Left kidney (tissue), 1 donor: ENCODE measurements at regions not wholly inside any gene's neighbourhood (a gene's known extent, or its start where the extent isn't known, plus 50 kb on each side); places are given as distances from the start of the nearest gene placed in this dataset.
"Not testable (repeated sequence)": the region's sequence is repeated elsewhere in the genome, so short reads cannot be mapped to it uniquely, and the experiment has no call there.

Experiments
- DNase-seq: peaks from one replicate; pipeline ENCODE4 v3.0.0-alpha.2; 2013

GRCh38 chrX:20711366-20711765, 444.7 kb upstream of the RPS6KA3 start:
- no peak for DNase-seq

GRCh38 chrX:20693078-20693477, 426.4 kb upstream of the RPS6KA3 start:
- DNase-seq = no peak

DNA sequence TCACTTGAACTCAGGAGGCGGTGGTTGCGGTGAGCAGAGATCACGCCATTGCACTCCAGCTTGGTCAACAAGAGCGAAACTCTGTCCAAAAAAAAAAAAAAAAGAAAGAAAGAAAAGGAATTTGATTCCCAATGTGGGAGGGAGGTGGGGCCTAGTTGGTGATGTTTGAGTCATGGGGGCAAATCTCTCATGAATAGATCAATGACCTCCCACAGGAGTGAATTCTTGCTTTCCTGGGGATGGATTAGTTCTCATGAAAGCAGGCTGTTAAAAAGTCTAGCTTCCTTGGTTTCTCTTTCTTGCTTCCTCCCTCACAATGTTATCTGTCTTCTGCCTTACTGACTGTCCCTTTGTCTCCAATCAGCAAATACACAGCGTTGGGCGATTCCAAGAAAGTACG, 419.5 kb upstream of the RPS6KA3 start:
- DNase-seq = no peak

- DNase-seq = no peak
Measured at GRCh38 chrX:20685652-20686051, 418.9 kb upstream of the RPS6KA3 start.

DNA sequence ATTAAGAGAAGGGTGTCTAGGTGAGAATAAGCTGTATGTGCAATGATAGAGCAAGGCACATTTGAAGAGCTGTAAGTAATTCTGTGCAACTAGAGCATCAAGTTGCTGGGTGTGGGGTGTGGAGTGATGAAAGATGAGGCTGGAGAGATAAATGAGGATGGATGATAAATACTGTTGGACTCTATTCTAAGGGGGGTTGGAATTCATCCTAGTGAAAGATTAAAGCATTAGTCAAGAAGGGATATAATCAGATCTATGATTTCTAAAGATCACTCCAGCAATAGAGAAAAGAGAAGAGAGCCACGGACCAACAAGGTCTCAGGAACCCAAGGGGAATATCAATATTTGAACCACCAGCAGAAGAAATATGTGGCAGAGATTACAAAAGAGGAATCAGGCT, 415.0 kb upstream of the RPS6KA3 start:
- no peak for DNase-seq

GRCh38 chrX:20680998-20681397, 414.3 kb upstream of the RPS6KA3 start:
- no peak for DNase-seq

DNA sequence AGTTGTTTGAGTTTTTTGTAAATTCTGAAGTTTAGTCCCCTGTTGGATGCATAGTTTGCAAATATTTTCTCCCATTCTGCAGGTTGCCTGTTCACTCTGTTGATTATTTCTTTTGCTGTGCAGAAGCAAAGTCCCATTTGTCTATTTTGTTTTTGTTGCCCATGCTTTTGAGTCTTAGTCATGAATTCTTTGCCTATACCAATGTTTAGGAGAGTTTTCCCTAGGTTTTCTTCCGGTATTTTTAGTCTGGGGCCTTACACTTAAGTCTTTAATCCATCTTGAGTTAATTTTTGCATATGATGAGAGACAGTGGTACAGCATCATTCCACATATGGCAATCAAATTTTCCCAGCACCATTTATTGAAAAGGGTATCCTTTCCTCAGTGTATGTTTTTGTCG, 405.8 kb upstream of the RPS6KA3 start:
- no peak for DNase-seq

DNA sequence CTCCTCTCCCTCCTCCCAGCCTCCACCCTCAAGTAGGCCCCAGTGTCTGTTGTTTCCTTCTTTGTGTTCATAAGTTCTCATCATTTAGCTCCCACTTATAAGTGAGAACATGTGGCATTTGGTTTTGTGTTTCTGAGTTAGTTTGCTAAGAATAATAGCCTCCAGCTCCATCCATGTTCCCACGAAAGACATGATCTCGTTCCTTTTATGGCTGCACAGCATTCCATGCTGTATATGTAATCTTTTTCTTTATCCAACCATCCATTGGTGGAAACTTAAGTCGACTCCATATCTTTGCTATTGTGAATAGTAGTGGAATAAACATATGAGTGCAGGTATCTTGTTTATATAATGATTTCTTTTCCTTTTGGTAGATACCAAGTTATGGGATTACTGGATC, 405.0 kb upstream of the RPS6KA3 start:
- DNase-seq = not testable (repeated sequence)

DNA sequence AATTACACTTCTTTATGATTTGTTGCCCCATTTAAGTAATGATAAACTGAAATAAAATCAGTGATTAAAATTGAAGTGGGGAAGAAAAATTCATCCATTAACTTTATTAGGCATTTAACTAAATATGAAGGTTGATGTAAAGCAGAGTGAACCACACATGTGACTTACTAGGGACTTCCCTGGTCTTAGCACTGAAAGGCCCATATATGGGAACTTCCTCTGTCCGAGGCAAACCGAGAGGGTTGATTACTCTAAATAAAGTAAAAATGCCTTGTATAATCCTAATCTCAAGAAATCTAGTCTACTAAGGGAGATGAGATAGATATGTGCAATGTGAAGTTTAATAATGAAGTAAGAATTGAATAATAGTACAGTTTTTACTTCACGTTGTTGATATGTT, 403.9 kb upstream of the RPS6KA3 start:
- no peak for DNase-seq

DNA sequence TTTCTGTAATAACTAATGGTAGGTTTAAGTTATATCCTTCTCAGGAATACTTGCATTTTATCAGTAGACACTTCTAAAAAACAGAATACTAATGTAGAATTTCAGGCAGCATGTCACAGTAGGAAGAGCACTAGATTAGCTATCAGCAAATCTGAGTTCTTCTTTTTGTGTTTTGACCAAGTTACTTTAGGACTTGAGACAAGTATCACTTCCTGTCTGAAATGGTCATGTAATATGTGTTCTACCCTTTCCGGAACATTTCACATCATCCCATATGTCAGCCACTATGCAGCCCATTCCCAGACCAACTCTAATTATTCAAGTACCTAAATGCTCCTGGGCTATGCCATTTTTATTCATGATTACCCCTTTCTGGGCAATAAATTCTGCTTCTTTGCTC, 401.8 kb upstream of the RPS6KA3 start:
- no peak for DNase-seq

DNA sequence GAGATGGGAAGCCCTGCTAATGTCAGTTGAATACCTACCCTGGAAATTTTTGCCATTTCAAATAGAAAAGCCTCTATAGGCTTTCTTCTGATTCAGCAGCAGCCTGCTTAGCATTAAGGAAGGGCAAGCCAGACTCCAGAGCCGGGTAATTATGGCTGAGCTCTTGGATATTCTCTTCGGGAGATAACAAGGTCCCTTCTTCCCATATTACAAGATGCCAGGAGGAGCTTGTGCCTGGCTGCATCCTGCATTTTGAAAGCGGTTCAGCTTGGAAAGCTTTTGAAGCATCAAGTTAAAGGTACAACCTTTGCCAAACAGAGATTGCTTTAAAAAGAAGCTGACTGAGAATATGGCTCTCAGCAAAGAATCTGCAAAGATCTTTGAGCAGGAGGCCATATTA, 399.6 kb upstream of the RPS6KA3 start:
- DNase-seq = no peak

GRCh38 chrX:20665481-20665880, 398.8 kb upstream of the RPS6KA3 start:
- DNase-seq = no peak

DNA sequence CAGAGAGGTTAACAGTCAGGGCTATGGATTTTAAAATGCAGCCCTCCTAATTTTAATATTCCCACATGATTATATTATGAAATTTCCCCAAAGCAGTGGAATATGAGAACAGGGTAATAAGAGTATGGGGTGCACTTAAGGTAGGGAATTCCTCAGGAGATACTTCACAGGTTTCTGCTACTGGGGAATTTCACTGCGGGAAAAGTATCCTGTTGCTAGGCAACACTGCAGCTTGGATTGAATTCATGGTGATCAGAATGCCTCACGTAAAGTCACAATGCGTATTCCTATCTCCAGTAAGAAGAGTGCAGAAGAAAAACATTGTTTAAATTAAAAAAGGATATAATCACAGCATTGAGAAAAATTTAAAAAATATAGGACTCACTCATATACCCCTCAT, 398.1 kb upstream of the RPS6KA3 start:
- no peak for DNase-seq

GRCh38 chrX:20664131-20664530, 397.4 kb upstream of the RPS6KA3 start:
- DNase-seq = no peak

DNA sequence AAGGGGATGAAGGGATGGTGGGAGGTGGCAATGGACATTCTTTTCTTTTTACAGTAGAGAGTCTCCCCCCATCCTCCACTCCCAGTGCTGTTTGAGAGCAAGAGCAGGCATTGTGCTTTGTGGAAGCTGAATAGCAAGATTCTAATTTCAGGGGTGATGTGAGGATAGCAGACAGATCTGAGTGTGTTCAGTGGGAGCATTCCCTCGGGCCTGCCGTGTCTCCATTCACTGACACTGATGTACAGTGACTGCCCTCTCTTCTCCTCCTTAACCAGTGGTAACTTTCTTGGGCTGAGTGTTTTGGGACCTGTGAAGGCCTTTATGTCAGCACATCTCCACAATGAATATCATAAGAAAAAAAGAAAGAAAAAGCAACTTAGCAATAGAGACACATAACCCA, 396.6 kb upstream of the RPS6KA3 start:
- DNase-seq = no peak

GRCh38 chrX:20656721-20657120, 390.0 kb upstream of the RPS6KA3 start:
- no peak for DNase-seq

- no peak for DNase-seq
Measured at GRCh38 chrX:20654596-20655106, 387.9 kb upstream of the RPS6KA3 start.

DNA sequence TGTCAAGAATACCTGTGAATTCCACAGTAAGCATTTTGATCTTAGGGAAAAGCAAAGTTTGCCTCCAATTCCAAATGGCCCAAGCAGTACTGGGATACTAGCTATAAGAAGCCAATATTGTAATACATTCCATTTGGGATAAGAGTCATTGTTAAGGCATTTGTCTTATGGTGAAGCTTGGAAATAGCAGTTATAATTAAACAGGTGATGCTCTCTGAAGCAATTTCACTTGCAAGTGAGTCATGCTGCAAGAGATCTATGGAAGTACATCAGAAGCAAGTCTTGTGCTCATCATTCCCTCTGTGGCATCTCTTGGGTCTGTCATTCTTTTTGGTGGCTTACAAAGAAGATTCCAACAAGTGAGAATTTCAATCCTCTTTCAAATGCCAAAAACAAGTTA, 386.4 kb upstream of the RPS6KA3 start:
- no peak for DNase-seq

DNA sequence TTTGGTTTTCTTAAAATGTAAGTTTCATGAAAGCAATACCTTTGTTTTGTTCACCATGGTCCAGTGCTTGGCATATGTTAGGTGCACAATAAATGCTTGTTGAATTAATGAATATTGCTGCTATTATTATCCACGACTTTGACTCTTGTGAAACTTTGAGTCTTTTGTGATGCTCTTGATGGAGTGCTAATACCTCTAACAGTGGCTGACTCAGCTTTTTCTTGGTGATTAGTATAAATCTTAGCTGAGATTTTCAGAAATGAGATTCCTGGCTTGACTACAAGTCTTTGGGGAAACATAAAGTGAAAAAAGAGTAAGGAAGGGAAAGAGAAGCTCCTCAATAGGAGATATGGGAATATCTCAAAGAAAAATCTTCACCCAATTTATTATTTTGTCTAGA, 375.2 kb upstream of the RPS6KA3 start:
- DNase-seq = no peak

DNA sequence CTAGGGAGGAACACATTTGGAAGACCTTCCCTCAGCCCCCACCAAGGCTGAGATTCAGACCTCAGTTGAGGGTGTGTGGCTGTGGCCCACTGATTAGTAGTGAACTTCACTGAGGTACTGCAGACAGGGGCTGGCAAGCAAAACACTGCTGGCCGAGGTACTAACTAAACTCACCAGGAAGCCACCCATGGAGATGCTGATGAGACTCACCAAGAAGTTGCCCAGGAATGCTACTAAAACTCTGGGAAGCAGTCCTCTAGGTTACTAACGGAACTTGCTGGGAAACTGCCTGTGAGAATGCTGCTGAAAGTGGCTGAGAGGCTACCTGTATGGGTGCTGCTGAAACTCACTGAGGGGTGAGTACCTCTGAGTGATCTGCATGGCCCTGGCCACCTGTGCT, 372.4 kb upstream of the RPS6KA3 start:
- no peak for DNase-seq

- no peak for DNase-seq
Measured at GRCh38 chrX:20637351-20637750, 370.6 kb upstream of the RPS6KA3 start.

DNA sequence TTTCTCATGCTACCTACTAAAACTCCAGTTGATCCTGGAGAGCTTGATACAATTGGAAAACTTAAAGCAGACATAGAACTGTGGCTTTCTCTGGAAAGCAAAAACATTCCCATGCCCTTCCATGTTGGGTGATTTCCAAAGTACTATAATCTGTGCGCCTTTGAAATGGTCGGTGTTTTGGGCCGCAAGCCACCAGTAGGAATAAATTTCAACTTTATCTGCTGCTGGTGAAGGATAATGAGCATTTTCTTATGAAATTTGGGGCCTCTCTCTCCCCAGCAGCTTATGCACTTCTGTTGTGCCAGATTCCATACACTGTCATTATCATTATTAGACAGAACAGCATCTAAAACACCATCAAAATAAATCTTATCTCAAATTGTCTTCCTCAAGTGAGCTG, 366.7 kb upstream of the RPS6KA3 start:
- no peak for DNase-seq

DNA sequence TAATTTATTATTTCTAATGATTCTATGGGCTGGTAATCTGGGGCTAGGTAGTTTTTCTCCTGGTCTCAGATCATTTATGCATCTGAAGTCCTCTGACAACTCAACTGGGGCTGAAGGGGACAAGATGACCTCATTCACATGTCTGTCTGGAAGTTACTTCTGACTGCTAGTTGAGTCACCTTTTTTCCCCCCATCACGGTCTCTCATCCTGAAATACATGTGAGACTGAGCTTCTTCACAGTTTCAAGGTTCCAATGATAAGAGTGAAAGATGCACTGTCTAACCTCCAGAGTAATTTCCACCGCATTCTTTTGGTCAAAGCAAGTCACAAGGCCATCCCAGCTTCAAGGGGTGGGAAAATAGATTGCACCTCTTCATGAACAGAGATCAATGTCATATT, 356.7 kb upstream of the RPS6KA3 start:
- no peak for DNase-seq

DNA sequence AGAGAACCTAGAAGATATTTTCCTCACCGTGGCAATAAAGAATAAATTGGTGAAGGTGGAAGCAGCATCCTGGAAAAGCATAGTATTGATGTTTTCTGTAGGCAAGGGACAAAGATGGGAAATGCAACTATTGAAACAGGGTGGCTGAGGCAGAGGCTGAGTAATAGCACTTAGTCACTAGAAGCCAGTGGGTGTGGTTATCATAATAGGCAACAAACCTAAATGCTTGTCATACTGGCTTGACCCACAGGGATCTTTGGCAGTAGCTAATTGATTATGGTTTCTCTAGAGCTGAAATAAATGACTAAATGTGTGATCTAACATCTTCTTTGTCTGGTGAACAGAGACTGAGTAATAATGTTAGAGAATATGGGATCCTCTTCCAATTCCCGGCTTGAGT, 353.6 kb upstream of the RPS6KA3 start:
- DNase-seq = no peak

DNA sequence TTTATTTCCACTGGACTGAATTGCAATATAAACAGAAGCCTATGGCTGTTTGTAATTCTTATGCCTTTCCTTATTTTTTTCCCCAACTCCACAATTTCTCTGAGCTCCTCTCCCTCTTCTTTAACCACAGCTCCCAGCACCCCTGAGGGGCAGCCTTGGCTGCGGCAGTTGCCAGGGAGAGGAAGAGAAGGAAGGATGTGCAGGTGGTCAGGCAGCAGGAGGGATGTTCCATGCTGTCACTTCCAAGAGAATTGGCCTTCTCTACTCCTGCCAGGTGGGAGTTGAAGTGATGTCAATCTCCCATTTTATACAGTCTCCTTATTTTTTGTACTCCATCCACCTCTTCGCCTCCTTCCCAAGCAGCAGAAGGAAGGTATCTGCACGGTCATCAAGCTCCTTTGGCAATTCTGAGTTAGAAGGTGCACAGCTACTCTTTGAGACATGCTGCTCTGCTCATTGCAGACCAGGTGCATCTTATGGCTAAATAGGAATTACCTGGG, 343.3 kb upstream of the RPS6KA3 start:
- DNase-seq = no peak
